Epithelial cell of prostate (primary cell): ENCODE measurements at regions not wholly inside any gene's neighbourhood (a gene's known extent, or its start where the extent isn't known, plus 50 kb on each side); places are given as distances from the start of the nearest gene placed in this dataset.
"Not testable (repeated sequence)": the region's sequence is repeated elsewhere in the genome, so short reads cannot be mapped to it uniquely, and the experiment has no call there.

Source experiments
- DNase-seq: peaks from one replicate; pipeline ENCODE4 v3.0.0-alpha.2; 2011; ENCODE audit warnings: low read depth, low spot score
- H3K27ac ChIP-seq: fragments of 450-650 bp; 2 replicates; pipeline ENCODE4 v1.5.1; 2017; ENCODE audit warnings: mild to moderate bottlenecking

DNA sequence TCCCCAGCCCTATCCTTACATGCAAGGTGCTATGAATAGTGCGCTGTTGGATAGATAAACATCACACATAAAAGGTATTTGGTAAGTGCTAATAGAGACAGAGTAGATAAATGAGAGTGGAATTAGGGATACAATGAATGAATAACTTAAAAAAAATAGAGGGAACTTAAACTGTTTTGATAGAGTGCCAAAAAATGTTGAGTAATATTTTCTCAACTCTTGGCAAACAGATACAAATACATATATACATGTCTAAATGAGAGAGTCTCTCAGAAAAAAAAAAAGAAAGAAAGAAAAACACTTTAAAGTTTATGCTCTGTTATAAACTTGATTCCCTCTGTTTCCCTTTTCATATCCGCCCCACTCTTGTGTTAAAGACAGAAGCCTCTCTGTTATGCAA, 667.4 kb downstream of the ROBO2 start:
- no peak for DNase-seq
- no peak overlapping the region for H3K27ac ChIP-seq

- H3K27ac ChIP-seq, result no peak overlapping the region
- no peak for DNase-seq
These were observed 669.3 kb downstream of the ROBO2 start for GRCh38 chr3:77709155-77709554.

DNA sequence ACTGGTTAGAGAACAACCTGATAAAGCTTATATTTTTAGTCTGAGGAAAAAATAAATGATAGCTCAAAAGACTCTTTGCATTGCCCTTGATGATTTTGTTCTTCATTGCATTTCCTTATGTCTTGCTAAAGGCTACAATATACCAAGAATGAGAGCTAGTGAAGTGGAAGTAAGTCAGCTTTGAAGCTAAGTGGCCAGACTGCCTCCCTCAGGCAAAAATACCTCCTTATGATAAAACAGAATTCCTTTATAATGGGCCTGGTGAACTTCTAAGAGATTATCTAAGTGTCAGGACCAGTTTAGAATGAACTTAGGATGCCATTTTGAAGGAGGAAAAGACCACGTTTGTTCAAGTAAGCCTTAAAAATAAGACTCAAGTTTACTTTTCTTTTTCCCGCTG, 678.4 kb downstream of the ROBO2 start:
- H3K27ac ChIP-seq, result no peak overlapping the region
- no peak for DNase-seq

DNA sequence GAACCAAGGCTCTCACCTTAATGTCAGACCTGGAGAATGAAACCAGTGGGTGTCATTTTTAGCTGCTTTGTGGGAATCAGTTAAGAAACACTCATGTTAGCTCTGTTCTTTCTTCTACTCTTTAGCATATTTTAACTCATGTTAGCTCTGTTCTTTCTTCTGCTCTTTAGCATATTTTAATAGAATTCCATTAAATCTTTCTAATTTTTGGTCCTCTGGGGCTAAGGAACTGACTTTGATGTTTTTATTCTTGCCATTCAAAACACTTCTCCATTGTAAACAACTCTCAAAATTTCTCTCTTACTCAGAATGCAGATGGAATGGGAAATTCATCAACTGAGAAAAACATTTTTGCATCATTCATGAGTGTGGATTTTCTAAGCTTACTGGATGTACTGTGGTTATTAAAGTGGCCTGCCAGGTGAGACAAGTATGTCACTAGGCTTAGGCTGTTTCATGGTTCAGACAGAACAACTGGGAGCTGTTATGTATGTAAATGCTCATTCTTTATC, 680.6 kb downstream of the ROBO2 start:
- no peak for DNase-seq

GRCh38 chr3:77726517-77726916, 686.6 kb downstream of the ROBO2 start:
- DNase-seq, result no peak
- no peak overlapping the region for H3K27ac ChIP-seq

More for the DNA sequence above, 680.6 kb downstream of the ROBO2 start:
- no peak overlapping the region for H3K27ac ChIP-seq

DNA sequence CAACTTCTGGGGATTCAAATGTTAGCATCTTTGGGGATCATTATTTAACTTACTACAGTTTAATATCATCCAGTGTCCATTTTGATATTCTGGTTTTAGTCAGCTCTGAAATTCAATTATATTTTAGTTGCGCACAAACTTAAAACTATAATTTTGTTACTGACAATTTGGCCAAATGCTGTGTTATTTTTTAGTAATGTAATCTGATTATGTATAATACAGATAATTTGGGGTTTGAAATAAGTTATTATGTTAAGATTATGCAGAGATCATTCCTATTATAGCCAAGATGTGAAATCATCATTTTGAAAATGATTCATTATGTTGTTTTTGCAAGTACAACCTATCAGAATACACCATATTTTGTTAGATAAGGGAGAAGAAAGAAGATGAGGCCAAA, 706.1 kb downstream of the ROBO2 start:
- H3K27ac ChIP-seq, result no peak overlapping the region
- no peak for DNase-seq

GRCh38 chr3:77746892-77747291, 707.0 kb downstream of the ROBO2 start:
- DNase-seq, result no peak
- H3K27ac ChIP-seq, result no peak overlapping the region

DNA sequence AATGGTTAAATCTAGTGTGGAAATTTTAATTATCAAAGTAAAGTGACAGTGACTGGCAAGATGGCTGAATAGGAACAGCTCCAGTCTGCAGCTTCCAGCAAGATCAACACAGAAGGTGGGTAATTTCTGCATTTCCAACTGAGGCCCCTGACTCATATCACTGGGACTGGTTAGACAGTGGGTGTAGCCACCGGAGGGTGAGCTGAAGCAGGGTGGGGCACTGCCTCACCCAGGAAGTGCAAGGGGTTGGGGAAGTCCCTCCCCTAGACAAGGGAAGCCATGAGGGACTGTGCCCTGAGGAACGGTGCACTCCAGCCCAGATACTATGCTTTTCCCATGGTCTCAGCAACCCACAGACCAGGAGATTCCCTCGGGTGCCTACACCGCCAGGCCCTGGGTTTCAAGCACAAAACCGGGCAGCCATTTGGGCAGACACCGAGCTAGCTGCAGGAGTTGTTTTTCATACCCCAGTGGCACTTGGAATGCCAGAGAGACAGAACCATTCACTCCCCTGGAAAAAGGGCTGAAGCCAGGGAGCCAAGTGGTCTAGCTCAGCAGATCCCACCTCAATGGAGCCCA, 716.6 kb downstream of the ROBO2 start:
- H3K27ac ChIP-seq, result not testable (repeated sequence)
- peak; percentile 5 for DNase-seq

DNA sequence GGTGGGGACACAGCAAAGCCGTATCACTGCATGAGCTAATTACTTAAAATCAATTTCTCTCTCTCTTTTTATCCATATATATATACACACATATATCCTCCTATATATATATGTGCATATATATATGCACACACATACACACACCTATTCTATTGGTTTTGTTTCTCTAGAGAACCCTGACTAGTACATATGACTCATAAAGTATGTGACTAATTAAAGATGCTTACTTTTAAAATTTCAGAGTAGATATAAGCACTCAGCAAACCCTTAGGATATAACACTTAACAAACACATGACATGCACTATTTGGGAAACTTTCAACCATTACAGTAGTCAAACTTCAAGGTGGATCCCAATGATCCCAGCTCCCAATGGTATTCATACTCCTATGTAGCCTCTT, 732.6 kb downstream of the ROBO2 start:
- DNase-seq, result no peak
- no peak overlapping the region for H3K27ac ChIP-seq

DNA sequence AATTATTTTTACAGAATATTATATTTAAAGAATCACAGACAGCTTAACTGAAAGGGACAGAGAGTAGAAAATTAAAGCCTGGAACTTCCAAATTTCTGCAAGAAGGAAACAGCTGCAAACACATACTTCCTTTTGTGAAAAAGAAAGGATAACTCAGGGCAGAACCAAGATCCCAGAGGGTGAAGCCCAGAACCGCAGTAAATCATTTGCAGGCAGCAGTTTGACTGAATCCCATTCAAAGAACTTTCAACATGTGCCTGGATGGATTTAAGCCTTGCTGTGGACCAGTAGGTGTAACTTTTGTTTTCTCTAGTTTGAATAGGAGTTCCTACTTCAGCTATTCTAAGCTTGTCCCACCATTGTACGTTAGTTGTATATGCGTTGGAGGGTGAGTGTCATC, 733.2 kb downstream of the ROBO2 start:
- no peak for DNase-seq
- H3K27ac ChIP-seq, result no peak overlapping the region

DNA sequence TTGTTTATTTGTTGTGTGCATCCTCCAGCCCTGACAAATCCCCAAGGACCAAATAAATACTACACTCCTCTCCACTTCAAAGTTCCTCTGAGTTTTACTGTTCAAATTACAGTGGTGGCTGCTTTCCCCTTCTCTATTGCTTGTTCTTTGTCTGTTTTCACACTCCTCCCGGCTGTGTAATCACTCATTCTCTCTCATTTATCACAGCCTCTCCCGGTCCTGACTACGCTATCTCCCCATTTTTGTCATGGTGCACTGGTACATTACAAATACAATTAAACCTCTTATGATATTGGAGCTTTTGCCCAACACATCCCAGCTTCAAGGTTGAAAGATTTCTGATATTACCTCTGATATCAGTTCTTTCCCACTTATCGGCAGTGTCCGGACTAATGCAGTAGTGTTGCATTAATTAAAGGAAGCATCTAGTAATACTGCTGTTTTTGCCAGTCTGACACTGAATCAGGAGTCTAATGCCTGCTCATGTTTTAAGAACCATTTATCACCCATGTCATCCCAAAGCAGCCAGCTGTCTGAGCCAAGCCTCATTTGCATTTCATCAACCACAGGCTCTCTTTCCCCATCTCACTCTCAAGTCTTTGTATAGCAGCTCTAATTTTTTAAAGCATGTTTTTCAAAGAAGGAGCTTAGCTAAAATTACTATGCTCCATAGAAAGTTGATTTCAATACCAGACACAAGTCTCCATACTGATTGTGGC, 740.5 kb downstream of the ROBO2 start:
- no peak for DNase-seq
- no peak overlapping the region for H3K27ac ChIP-seq

DNA sequence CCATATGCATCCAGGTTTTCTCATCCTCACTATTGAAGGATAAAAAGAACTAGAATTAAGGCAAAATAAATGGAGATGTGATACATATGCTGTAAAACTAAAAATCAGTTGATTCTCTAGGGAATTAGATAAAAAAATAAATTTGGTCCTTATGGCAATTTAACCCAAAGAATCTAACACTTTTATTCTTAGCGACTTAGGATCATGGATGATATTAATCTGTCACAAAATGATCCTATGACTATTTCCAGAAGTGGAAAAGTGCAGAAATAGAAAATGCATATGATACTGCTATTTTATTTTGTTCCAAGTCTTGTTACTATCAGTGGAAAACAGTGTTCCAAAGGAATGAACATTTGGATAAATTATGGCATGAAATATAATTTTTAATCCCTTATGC, 746.3 kb downstream of the ROBO2 start:
- no peak overlapping the region for H3K27ac ChIP-seq
- no peak for DNase-seq

DNA sequence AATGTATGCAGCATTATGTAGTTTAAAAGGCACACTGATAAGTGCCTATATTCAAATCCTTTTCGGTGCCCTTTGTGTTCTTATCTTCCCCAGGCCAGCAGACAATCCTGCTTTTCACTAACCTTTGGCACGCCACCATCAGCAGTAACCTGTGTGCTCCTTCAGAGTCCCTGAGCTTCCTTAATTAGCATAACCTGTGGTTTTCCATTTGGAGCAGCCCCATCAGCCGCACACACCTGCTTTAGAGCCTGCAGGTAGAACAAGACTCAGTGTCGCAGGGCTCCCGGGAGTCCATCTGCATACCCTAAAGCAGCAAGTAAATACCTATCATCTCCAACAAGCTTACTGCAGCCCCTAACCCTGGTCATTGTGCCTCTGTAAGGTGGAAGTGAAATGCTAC, 755.1 kb downstream of the ROBO2 start:
- no peak overlapping the region for H3K27ac ChIP-seq
- no peak for DNase-seq

DNA sequence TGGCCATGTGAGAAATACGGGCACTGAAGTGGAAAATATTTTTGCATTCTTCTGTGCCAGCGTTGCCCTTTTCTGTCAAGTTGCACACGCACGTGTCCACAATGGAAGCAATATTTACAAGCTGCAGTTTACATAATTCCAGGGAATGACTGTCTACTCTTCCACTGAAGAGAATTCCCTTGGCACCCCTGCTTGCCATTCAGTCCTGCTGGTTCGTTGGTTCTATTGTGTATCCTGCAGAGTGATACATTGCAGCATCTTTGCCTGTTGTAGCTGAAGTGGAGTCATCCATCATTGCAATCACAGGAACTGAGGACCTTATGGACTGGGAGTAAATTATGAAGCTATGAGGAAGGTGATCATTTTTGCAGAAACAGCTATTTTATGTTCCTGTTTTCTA, 759.4 kb downstream of the ROBO2 start:
- no peak for DNase-seq
- no peak overlapping the region for H3K27ac ChIP-seq

GRCh38 chr3:77800893-77801292, 761.0 kb downstream of the ROBO2 start:
- H3K27ac ChIP-seq, result no peak overlapping the region
- DNase-seq, result no peak

- DNase-seq, result no peak
- no peak overlapping the region for H3K27ac ChIP-seq
These were observed 767.4 kb downstream of the ROBO2 start for GRCh38 chr3:77807312-77807711.

DNA sequence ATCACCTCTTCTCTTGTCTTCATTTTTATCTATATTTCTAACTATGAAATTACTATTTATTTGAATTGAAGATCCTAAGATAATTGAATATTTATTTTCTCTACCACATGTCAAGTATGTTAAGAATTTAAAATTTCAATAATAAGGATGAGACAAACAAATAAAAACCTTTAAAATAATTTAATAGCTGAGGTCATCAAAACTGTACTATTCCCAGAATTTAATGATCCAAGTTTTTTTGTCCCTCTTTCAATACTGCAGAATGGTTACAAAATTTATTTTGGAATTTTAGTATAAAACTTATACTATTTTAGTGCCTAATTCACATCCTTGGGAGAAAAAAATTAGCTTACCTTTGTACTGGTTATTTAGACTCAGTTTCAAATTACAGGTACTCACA, 774.9 kb downstream of the ROBO2 start:
- no peak for DNase-seq
- H3K27ac ChIP-seq, result no peak overlapping the region

DNA sequence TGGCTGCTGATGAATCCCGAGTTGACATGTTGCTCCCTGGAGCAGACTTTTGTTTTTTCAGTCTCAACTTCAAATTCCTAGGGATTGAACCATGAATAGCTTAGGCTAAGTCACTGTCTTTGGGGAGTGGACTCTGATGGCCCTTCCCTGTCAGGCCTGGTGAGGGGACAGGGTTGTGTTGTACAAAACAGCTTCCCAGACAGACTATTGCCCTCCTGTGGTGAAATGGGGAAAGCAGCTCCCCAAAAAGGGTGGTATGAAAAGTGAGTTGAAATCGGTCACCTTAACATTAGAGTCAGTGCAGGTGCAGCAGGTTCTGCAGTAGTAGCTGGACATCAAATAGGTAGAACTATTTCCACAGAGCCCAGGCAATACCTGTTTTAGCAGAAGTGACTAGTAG, 775.6 kb downstream of the ROBO2 start:
- DNase-seq, result no peak
- H3K27ac ChIP-seq, result no peak overlapping the region

DNA sequence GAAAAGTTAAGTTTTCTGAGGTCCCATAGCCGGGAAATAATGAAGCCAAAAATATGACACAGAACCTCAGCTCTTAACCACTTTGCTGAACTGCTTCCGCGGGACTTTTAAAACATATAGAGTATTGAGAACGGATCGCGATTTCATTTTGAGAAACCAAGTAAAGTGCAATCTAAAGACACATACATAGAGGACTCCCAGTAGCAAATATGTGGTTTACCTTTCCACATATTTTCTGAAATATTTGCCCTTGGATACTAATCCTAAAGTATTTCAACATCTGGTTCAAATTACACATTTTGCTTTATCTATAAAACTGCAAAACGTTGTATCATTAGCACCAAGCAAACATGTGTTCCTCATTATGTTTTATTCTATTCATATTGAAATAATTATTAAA, 776.5 kb downstream of the ROBO2 start:
- DNase-seq, result no peak
- no peak overlapping the region for H3K27ac ChIP-seq

DNA sequence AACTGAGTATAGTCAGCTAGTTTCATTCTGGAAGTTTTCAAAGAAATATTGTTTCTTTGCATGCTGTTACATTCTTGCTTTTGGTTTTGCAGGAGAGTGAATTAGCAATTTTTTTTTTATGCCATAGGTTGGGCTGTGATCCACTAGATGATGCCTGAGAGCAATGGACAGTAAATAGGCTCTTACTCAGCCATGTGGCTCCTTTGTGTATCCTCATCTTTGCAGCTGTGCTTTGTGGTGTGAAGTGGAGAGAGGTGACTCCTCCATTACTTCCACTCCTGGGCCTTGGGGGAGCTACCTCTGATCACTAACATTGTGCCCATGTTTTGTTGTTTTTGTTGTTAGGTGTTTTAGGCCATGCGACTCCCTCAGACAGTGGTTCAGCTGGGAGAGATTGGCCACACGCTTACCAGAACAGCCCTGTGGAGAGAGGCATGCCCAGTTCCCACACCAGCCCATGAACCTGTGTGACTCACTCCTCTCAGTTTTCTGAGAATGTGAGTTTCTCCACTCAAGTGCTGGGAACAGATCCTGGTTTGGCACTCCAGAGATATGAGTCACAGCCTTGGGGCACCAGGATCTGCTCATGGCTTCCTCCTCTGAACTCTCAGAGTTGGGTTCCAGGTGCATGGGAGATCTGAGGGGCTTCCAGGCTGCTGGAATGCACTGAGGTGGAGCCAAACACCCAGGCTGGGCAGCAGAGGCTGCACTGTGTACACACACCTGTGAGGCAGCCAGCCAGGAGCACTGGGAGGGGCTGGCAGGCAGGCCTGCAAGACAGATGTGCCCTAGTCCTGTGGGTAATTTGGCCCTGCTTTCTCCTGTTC, 785.3 kb downstream of the ROBO2 start:
- peak; percentile 96 for DNase-seq
- peak overlapping the region; percentile 65 for H3K27ac ChIP-seq

- DNase-seq, result no peak
- H3K27ac ChIP-seq, result no peak overlapping the region
These were observed 796.0 kb downstream of the ROBO2 start for GRCh38 chr3:77835921-77836320.
